ENCODE measurements at regions not wholly inside any gene's neighbourhood (a gene's known extent, or its start where the extent isn't known, plus 50 kb on each side); places are given as distances from the start of the nearest gene placed in this dataset.

- H3K27me3 ChIP-seq (ENCODE audit: low read depth) = peaks cover 3% of the 10 kb centered on the region
- intact Hi-C loops (cut with DNase I) = no loop called here
- no peak for DNase-seq
- no peaks in the 10 kb centered on the region for H3K4me1 ChIP-seq
- H3K36me3 ChIP-seq = no peaks in the 10 kb centered on the region
- H3K27ac ChIP-seq = no peak overlapping the region
- no peaks in the 10 kb centered on the region for H3K9me3 ChIP-seq
- TF ChIP-seq CTCF (IDR thresholded peaks at IDR 0.05) = no peak
- H3K4me3 ChIP-seq = no peak overlapping the region
- ATAC-seq = no peak
Measured at GRCh38 chr2:817336-818015, 133.2 kb upstream of the SNTG2 start.

GRCh38 chr2:816278-816677 lies 134.4 kb upstream of the SNTG2 start:
- intact Hi-C loops (cut with DNase I) = no loop called here
- Histone ChIP-seq H3K36me3 (no peaks in the 10 kb centered on the region), H3K4me1 (no peaks in the 10 kb centered on the region), H3K27me3 (ENCODE audit: low read depth) (no peaks in the 10 kb centered on the region), H3K4me3 (no peak overlapping the region), H3K9me3 (no peaks in the 10 kb centered on the region), H3K27ac (no peak overlapping the region)
- TF ChIP-seq CTCF (IDR thresholded peaks at IDR 0.05) = no peak
- ATAC-seq (no peak), DNase-seq (no peak)

GRCh38 chr2:810397-810796 lies 133.2 kb upstream of the TMEM18 start:
- no peak for TF ChIP-seq CTCF (IDR thresholded peaks at IDR 0.05)
- no peaks in the 10 kb centered on the region for H3K9me3 ChIP-seq
- ATAC-seq = no peak
- intact Hi-C loops (cut with DNase I) = no loop called here
- no peaks in the 10 kb centered on the region for H3K27me3 ChIP-seq (ENCODE audit: low read depth)
- no peak overlapping the region for H3K27ac ChIP-seq
- DNase-seq = no peak
- no peaks in the 10 kb centered on the region for H3K36me3 ChIP-seq
- H3K4me1 ChIP-seq = no peaks in the 10 kb centered on the region
- no peak overlapping the region for H3K4me3 ChIP-seq

GRCh38 chr2:807300-807699 lies 130.1 kb upstream of the TMEM18 start:
- DNase-seq (no peak), ATAC-seq (no peak)
- no peaks in the 10 kb centered on the region for H3K27me3 ChIP-seq (ENCODE audit: low read depth)
- TF ChIP-seq CTCF (IDR thresholded peaks at IDR 0.05) = no peak
- no peak overlapping the region for H3K27ac ChIP-seq
- H3K4me1 ChIP-seq = no peaks in the 10 kb centered on the region
- H3K36me3 ChIP-seq = no peaks in the 10 kb centered on the region
- intact Hi-C loops (cut with DNase I) = no loop called here
- H3K4me3 ChIP-seq = no peak overlapping the region
- H3K9me3 ChIP-seq = no peaks in the 10 kb centered on the region

- no peak for ATAC-seq
- no peak for DNase-seq
- H3K36me3 ChIP-seq = no peaks in the 10 kb centered on the region
- no peak overlapping the region for H3K27ac ChIP-seq
- TF ChIP-seq CTCF (IDR thresholded peaks at IDR 0.05) = no peak
- H3K4me1 ChIP-seq = no peaks in the 10 kb centered on the region
- no peaks in the 10 kb centered on the region for H3K9me3 ChIP-seq
- no peaks in the 10 kb centered on the region for H3K27me3 ChIP-seq (ENCODE audit: low read depth)
- intact Hi-C loops (cut with DNase I) = no loop called here
- H3K4me3 ChIP-seq = no peak overlapping the region
Measured at GRCh38 chr2:805664-806063, 128.5 kb upstream of the TMEM18 start.

All from lower lobe of right lung (tissue), 2 donors.